HepG2 (cell line): ENCODE measurements at regions not wholly inside any gene's neighbourhood (a gene's known extent, or its start where the extent isn't known, plus 50 kb on each side); places are given as distances from the start of the nearest gene placed in this dataset.

Experiments used
- CBX1 ChIP-seq: IDR thresholded peaks from one replicate; pipeline ENCODE4 v1.6.1; 2016; ENCODE audit warnings: antibody characterized with exemption, low read depth
- ETV6 ChIP-seq: sonication (generic); formaldehyde crosslinking; conservative IDR thresholded peaks from 2 replicates; pipeline ENCODE4 v1.4.0; 2020; ENCODE audit warnings: missing genetic modification reagents
- HCFC1 ChIP-seq: fragments of 150-350 bp; IDR thresholded peaks from 2 replicates; pipeline ENCODE4 v1.6.1; 2014; ENCODE audit warnings: low read depth, low read length
- MZF1 ChIP-seq: sonication (generic); formaldehyde crosslinking; IDR thresholded peaks from 2 replicates; pipeline ENCODE4 v1.8.1; 2023; ENCODE audit warnings: mild to moderate bottlenecking, missing genetic modification reagents, borderline replicate concordance
- NCOA1 ChIP-seq: sonication (generic); formaldehyde crosslinking; IDR thresholded peaks from 2 replicates; pipeline ENCODE4 v1.9.0; 2021; ENCODE audit warnings: missing genetic modification reagents
- NR2C2 ChIP-seq: sonication (generic); formaldehyde crosslinking; IDR thresholded peaks from 2 replicates; pipeline ENCODE4 v1.4.0; 2020; ENCODE audit warnings: missing genetic modification reagents, mild to moderate bottlenecking, moderate library complexity, borderline replicate concordance
- POLR2A ChIP-seq, 2 experiments: IDR thresholded peaks; 2 replicates each; pipeline ENCODE4 v1.6.1; 2011; ENCODE audit warnings: low read depth in 2 of 2, low read length in 2 of 2, mild to moderate bottlenecking in 1 of 2, moderate library complexity in 1 of 2; ENCODE audit not compliant: insufficient read depth in 1 of 2
- POLR2AphosphoS5 ChIP-seq: IDR thresholded peaks from 2 replicates; pipeline ENCODE4 v1.6.1; 2012; ENCODE audit warnings: low read depth, low read length
- SRSF4 ChIP-seq: fragments of 200-400 bp; formaldehyde crosslinking; IDR thresholded peaks from one replicate; pipeline ENCODE4 v1.6.1; 2018; ENCODE audit warnings: mild to moderate bottlenecking, low read depth, low read length, moderate library complexity; ENCODE audit not compliant: poor library complexity, severe bottlenecking
- SRSF9 ChIP-seq: fragments of 200-400 bp; formaldehyde crosslinking; IDR thresholded peaks from 2 replicates; pipeline ENCODE4 v1.6.1; 2018; ENCODE audit warnings: borderline replicate concordance, mild to moderate bottlenecking, low read depth, low read length; ENCODE audit not compliant: insufficient read depth, poor library complexity, severe bottlenecking
- TCF7L2 ChIP-seq: IDR thresholded peaks from 2 replicates; pipeline ENCODE4 v1.6.1; 2011; ENCODE audit warnings: mild to moderate bottlenecking, low read depth, low read length, moderate library complexity
- ZNF446 ChIP-seq: sonication (generic); formaldehyde crosslinking; IDR thresholded peaks from 2 replicates; pipeline ENCODE4 v1.5.0; 2020; ENCODE audit warnings: mild to moderate bottlenecking, missing genetic modification reagents
- ZNF772 ChIP-seq: sonication (generic); formaldehyde crosslinking; IDR thresholded peaks from 2 replicates; pipeline ENCODE4 v1.5.0; 2020; ENCODE audit warnings: mild to moderate bottlenecking, missing genetic modification reagents
- TF ChIP-seq, protein P1 (sequence below): sonication (generic); formaldehyde crosslinking; IDR thresholded peaks from 2 replicates; pipeline ENCODE4 v1.5.0; 2020; ENCODE audit warnings: mild to moderate bottlenecking, missing genetic modification reagents, moderate library complexity

DNA sequence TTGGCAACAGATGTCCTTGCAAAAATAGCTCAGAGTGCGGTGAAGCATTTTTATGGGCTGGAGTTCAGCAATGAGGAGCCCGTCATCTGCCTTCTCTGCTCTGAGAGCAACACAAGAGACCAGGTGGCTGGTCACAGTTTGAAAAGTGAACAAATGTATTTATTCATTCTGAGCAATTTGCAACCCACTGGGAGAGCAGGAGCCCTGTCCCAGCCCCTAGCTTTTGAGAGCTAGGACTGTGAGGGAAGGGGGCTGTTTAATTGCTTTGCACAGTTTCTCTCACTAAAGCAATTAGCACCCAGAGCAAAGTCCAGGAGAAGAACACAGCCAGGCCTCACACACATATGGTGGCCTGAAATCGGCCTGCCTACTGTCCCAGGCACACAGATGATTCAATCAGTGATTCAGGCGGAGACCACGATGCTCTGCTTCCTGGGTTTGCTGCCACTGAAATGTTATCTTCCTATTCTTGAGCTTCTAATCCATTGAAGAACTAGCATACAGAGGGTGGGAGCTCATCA lies 646.1 kb upstream of the ACVR2A start:
- TF ChIP-seq TCF7L2 (no peak), SRSF4 (no peak), ETV6 (no peak), NR2C2 (CRISPR knock-in tag) (no peak), SRSF9 (no peak), HCFC1 (no peak), NCOA1 (CRISPR knock-in tag) (no peak), MZF1 (CRISPR knock-in tag) (no peak), CBX1 (no peak), ZNF446 (CRISPR knock-in tag) (no peak), ZNF772 (CRISPR knock-in tag) (no peak), POLR2AphosphoS5 (no peak), POLR2A (IDR thresholded peaks at IDR 0.05; ENCODE audit: insufficient read depth in 1 of 2, low read depth in 2 of 2, low read length in 2 of 2) (no peak)
- TF ChIP-seq, protein P1, sequence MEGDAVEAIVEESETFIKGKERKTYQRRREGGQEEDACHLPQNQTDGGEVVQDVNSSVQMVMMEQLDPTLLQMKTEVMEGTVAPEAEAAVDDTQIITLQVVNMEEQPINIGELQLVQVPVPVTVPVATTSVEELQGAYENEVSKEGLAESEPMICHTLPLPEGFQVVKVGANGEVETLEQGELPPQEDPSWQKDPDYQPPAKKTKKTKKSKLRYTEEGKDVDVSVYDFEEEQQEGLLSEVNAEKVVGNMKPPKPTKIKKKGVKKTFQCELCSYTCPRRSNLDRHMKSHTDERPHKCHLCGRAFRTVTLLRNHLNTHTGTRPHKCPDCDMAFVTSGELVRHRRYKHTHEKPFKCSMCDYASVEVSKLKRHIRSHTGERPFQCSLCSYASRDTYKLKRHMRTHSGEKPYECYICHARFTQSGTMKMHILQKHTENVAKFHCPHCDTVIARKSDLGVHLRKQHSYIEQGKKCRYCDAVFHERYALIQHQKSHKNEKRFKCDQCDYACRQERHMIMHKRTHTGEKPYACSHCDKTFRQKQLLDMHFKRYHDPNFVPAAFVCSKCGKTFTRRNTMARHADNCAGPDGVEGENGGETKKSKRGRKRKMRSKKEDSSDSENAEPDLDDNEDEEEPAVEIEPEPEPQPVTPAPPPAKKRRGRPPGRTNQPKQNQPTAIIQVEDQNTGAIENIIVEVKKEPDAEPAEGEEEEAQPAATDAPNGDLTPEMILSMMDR, result no peak
